GM12878 (cell line): ENCODE measurements at regions not wholly inside any gene's neighbourhood (a gene's known extent, or its start where the extent isn't known, plus 50 kb on each side); places are given as distances from the start of the nearest gene placed in this dataset.

Experiments
- ATAC-seq: fragments of 200-7000 bp; cut with Tn5 transposase; 3 replicates; pipeline ENCODE4 v1.9.1; 2020; ENCODE audit warnings: mild to moderate bottlenecking, moderate library complexity
- BruUV-seq: library from RNA; stranded (reverse); fragments of 400-500 nt; replicated peaks from 2 replicates; lab custom pipeline; 2021; lab: Mats Ljungman, UMichigan
- CTCF ChIA-PET: fragments of 300-600 bp; sonication (Branson Sonifier 250); formaldehyde crosslinking; extraction: SDS; loops from one replicate; lab custom pipeline; 2021; ENCODE audit warnings: inconsistent platforms; lab: Yijun Ruan, JAX
- POLR2A ChIA-PET: fragments of 350-600 bp; formaldehyde crosslinking; extraction: SDS; loops from one replicate; lab custom pipeline; 2021; ENCODE audit warnings: inconsistent platforms; lab: Charles Lee
- RAD21 ChIA-PET: fragments of 300-600 bp; sonication (Branson Sonifier 250); formaldehyde crosslinking; loops from one replicate; lab custom pipeline; 2023; ENCODE audit warnings: antibody characterized with exemption; ENCODE audit not compliant: unreplicated experiment; lab: Charles Lee
- SMC1A ChIA-PET: fragments of 300-600 bp; sonication (Branson Sonifier 250); formaldehyde crosslinking; loops from one replicate; lab custom pipeline; 2023; ENCODE audit not compliant: unreplicated experiment, uncharacterized antibody; lab: Charles Lee
- DNase-seq: peaks from one replicate; pipeline ENCODE4 v3.0.0-alpha.2; 2011; ENCODE audit warnings: low read depth, low spot score
- FAIRE-seq: peaks from 3 replicates; lab custom pipeline; 2011; peaks lifted over from hg19 to GRCh38; lab: Jason Lieb, UNC
- H2AFZ ChIP-seq: 2 replicates; pipeline ENCODE4 v1.6.0; 2011; ENCODE audit warnings: low read depth, low read length, control low read depth; ENCODE audit not compliant: control insufficient read depth
- H3K27ac ChIP-seq: 2 replicates; pipeline ENCODE4 v1.5.1; 2011; ENCODE audit warnings: control low read depth; ENCODE audit not compliant: control insufficient read depth, insufficient read depth
- H3K27me3 ChIP-seq, 2 experiments: replicated peaks in 1 of 2; 2 replicates each; pipeline versions ENCODE4 v1.6.0 to v1.6.1; 2011; ENCODE audit warnings: low read length in 1 of 2; ENCODE audit not compliant: control insufficient read depth in 2 of 2, insufficient read depth in 2 of 2
- H3K36me3 ChIP-seq, 2 experiments: 2 replicates each; pipeline ENCODE4 v1.5.1; 2011; ENCODE audit warnings: low read length in 1 of 2; ENCODE audit not compliant: control insufficient read depth in 2 of 2, insufficient read depth in 2 of 2
- H3K4me1 ChIP-seq: 2 replicates; pipeline ENCODE4 v1.6.1; 2011; ENCODE audit warnings: mild to moderate bottlenecking, low read length, moderate library complexity, mixed read lengths; ENCODE audit not compliant: control insufficient read depth, insufficient read depth
- H3K4me2 ChIP-seq: 2 replicates; pipeline ENCODE4 v1.6.0; 2011; ENCODE audit warnings: control low read depth; ENCODE audit not compliant: control insufficient read depth, insufficient read depth
- H3K4me3 ChIP-seq: fragments of 200-600 bp; sonication (generic); 2 replicates; pipeline ENCODE4 v1.5.1; 2016
- H3K79me2 ChIP-seq: 2 replicates; pipeline ENCODE4 v1.6.0; 2011; ENCODE audit warnings: low read length; ENCODE audit not compliant: control insufficient read depth, insufficient read depth
- H3K9ac ChIP-seq: 2 replicates; pipeline ENCODE4 v1.8.0; 2011; ENCODE audit warnings: low read length, control low read depth, mixed read lengths; ENCODE audit not compliant: control insufficient read depth, insufficient read depth
- H3K9me3 ChIP-seq: replicated peaks from 3 replicates; pipeline ENCODE4 v1.5.1; 2011; ENCODE audit warnings: mild to moderate bottlenecking, low read length; ENCODE audit not compliant: control insufficient read depth, insufficient read depth
- H4K20me1 ChIP-seq: 2 replicates; pipeline ENCODE4 v1.6.0; 2011; ENCODE audit not compliant: control insufficient read depth, insufficient read depth
- FOS ChIP-seq: IDR thresholded peaks from 3 replicates; pipeline ENCODE4 v1.6.1; 2011; ENCODE audit warnings: borderline replicate concordance; ENCODE audit not compliant: insufficient read length; ENCODE audit errors: extremely low read depth
- FOXK2 ChIP-seq: fragments of 450-650 bp; IDR thresholded peaks from 2 replicates; pipeline ENCODE4 v1.6.1; 2017; ENCODE audit warnings: mild to moderate bottlenecking, moderate library complexity
- HCFC1 ChIP-seq: fragments of 150-350 bp; IDR thresholded peaks from 2 replicates; pipeline ENCODE4 v1.6.1; 2014; ENCODE audit warnings: low read length
- HDAC2 ChIP-seq: fragments of 200-600 bp; sonication (generic); IDR thresholded peaks from 2 replicates; pipeline ENCODE4 v1.6.1; 2017
- NFIC ChIP-seq: IDR thresholded peaks from 2 replicates; pipeline ENCODE4 v1.6.1; 2012; ENCODE audit warnings: low read depth, mild to moderate bottlenecking, inconsistent platforms, low read length, moderate library complexity
- POLR2AphosphoS2 ChIP-seq: IDR thresholded peaks from 2 replicates; pipeline ENCODE4 v1.6.1; 2011; ENCODE audit warnings: low read depth, mild to moderate bottlenecking, low read length, improper control_type of control experiment, moderate library complexity
- RB1 ChIP-seq: fragments of 450-650 bp; formaldehyde crosslinking; IDR thresholded peaks from 2 replicates; pipeline ENCODE4 v1.6.1; 2017; ENCODE audit warnings: mild to moderate bottlenecking, borderline replicate concordance
- SMAD5 ChIP-seq: IDR thresholded peaks from 2 replicates; pipeline ENCODE4 v1.6.1; 2016; ENCODE audit warnings: antibody characterized with exemption, low read depth
- WGBS: methylation state at CpG from one replicate; pipeline ENCODE4 v1.1.6; 2016; ENCODE audit warnings: low lambda C conversion rate; ENCODE audit not compliant: insufficient replicate concordance, insufficient coverage; ENCODE audit errors: missing lambda C conversion rate; 5-methylcytosine and 5-hydroxymethylcytosine counted together
- in situ Hi-C: fragments of 300-500 bp; cut with MboI; formaldehyde crosslinking; loops from 9 replicates; pipeline ENCODE4 v1.14.3; 2018; ENCODE audit warnings: mixed read lengths
- intact Hi-C: fragments of 100-400 bp; cut with micrococcal nuclease; formaldehyde crosslinking; loops from one replicate; pipeline ENCODE4 v1.14.2; 2022; ENCODE audit not compliant: unreplicated experiment
- TF ChIP-seq, protein P1 (sequence below): fragments of 450-650 bp; IDR thresholded peaks from 2 replicates; pipeline ENCODE4 v1.6.1; 2017; ENCODE audit warnings: mild to moderate bottlenecking, moderate library complexity

GRCh38 chr2:30046396-30046795 lies 100.4 kb upstream of the YPEL5 start:
- RAD21 ChIA-PET: no interaction called here
- Histone ChIP-seq H4K20me1 (no peaks in the 10 kb centered on the region), H2AFZ (no peak overlapping the region), H3K27ac (no peak overlapping the region), H3K36me3 (no peaks in the 10 kb centered on the region), H3K9ac (no peak overlapping the region), H3K27me3 (no peaks in the 10 kb centered on the region; a peak in 1 of 4 replicates), H3K4me2 (no peak overlapping the region), H3K79me2 (no peaks in the 10 kb centered on the region), H3K4me3 (no peak overlapping the region), H3K4me1 (no peaks in the 10 kb centered on the region), H3K9me3 (no peaks in the 10 kb centered on the region)
- BruUV-seq: no TSS peak
- ATAC-seq (no peak), FAIRE-seq (no peak), DNase-seq (no peak)
- in situ Hi-C loops: no loop called here
- SMC1A ChIA-PET: no interaction called here
- CTCF ChIA-PET: no interaction called here
- TF ChIP-seq NFIC (no peak), POLR2AphosphoS2 (no peak)
- TF ChIP-seq, protein P1, sequence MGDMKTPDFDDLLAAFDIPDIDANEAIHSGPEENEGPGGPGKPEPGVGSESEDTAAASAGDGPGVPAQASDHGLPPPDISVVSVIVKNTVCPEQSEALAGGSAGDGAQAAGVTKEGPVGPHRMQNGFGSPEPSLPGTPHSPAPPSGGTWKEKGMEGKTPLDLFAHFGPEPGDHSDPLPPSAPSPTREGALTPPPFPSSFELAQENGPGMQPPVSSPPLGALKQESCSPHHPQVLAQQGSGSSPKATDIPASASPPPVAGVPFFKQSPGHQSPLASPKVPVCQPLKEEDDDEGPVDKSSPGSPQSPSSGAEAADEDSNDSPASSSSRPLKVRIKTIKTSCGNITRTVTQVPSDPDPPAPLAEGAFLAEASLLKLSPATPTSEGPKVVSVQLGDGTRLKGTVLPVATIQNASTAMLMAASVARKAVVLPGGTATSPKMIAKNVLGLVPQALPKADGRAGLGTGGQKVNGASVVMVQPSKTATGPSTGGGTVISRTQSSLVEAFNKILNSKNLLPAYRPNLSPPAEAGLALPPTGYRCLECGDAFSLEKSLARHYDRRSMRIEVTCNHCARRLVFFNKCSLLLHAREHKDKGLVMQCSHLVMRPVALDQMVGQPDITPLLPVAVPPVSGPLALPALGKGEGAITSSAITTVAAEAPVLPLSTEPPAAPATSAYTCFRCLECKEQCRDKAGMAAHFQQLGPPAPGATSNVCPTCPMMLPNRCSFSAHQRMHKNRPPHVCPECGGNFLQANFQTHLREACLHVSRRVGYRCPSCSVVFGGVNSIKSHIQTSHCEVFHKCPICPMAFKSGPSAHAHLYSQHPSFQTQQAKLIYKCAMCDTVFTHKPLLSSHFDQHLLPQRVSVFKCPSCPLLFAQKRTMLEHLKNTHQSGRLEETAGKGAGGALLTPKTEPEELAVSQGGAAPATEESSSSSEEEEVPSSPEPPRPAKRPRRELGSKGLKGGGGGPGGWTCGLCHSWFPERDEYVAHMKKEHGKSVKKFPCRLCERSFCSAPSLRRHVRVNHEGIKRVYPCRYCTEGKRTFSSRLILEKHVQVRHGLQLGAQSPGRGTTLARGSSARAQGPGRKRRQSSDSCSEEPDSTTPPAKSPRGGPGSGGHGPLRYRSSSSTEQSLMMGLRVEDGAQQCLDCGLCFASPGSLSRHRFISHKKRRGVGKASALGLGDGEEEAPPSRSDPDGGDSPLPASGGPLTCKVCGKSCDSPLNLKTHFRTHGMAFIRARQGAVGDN: no peak
- 45% methylated on average over 2 of the region's 2 CpGs for WGBS
- intact Hi-C loops: no loop called here
- POLR2A ChIA-PET: no interaction called here

DNA sequence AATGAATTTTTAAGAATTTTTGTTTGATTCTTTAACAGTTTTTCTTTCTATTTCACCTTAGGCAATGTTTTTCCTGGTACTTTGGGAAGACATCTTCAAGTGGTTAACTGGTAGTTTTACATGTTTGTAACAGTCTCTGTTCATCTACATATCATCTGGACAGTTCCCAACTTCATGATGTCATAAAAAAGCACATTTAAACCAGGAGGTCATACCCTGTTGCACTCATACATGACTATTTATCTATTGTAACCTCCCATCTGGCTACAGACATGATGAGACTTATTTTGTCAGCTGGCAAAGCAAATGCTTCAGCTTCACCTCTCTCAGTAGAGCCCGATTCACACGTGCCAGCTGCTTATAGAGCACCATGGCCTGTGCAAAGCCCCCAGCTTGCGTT lies 99.8 kb upstream of the YPEL5 start:
- Histone ChIP-seq H3K27me3 (no peaks in the 10 kb centered on the region; a peak in 1 of 4 replicates), H4K20me1 (no peaks in the 10 kb centered on the region), H3K79me2 (no peaks in the 10 kb centered on the region), H3K4me3 (no peak overlapping the region), H3K9me3 (no peaks in the 10 kb centered on the region), H3K4me2 (no peak overlapping the region), H3K36me3 (no peaks in the 10 kb centered on the region), H3K4me1 (no peaks in the 10 kb centered on the region), H3K9ac (no peak overlapping the region), H3K27ac (no peak overlapping the region), H2AFZ (no peak overlapping the region)
- FAIRE-seq (no peak), ATAC-seq (no peak), DNase-seq (no peak)
- ChIA-PET SMC1A (no interaction called here), RAD21 (no interaction called here), CTCF (no interaction called here), POLR2A (no interaction called here)
- WGBS: 17% methylated on average over 3 of the region's 3 CpGs
- intact Hi-C loops (no loop called here), in situ Hi-C loops (no loop called here)
- TF ChIP-seq FOS (no peak), RB1 (no peak), HDAC2 (no peak), FOXK2 (no peak), HCFC1 (no peak), SMAD5 (no peak)
- no TSS peak for BruUV-seq
